ENCODE measurements at regions not wholly inside any gene's neighbourhood (a gene's known extent, or its start where the extent isn't known, plus 50 kb on each side); places are given as distances from the start of the nearest gene placed in this dataset.

- TF ChIP-seq CTCF (IDR thresholded peaks at IDR 0.05) (no peak), POLR2AphosphoS5 (IDR thresholded peaks at IDR 0.05) (no peak), POLR2A (IDR thresholded peaks at IDR 0.05) (no peak)
These were observed 74.0 kb upstream of the LHCGR start for GRCh38 chr2:48829569-48829968.
